WTC11 (cell line): ENCODE measurements at regions not wholly inside any gene's neighbourhood (a gene's known extent, or its start where the extent isn't known, plus 50 kb on each side); places are given as distances from the start of the nearest gene placed in this dataset.

Source experiments
- ATAC-seq: fragments of 200-7000 bp; cut with Tn5 transposase; 2 replicates; pipeline ENCODE4 v1.10.0; 2021; ENCODE audit warnings: mild to moderate bottlenecking, moderate library complexity
- CTCF ChIA-PET: fragments of 300-600 bp; sonication (Branson Sonifier 250); formaldehyde crosslinking; loops from one replicate; lab custom pipeline; 2021; ENCODE audit warnings: antibody characterized with exemption; lab: Charles Lee
- POLR2A ChIA-PET: fragments of 350-600 bp; sonication (Branson Sonifier 250); formaldehyde crosslinking; loops from one replicate; lab custom pipeline; 2021; ENCODE audit warnings: antibody characterized with exemption; lab: Charles Lee
- DNase-seq: peaks from one replicate; pipeline ENCODE4 v3.0.0; 2021; ENCODE audit warnings: low spot score
- H3K27ac Mint-ChIP-seq: 2 replicates; pipeline ENCODE4 v1.8.0; 2021; ENCODE audit warnings: mixed read lengths
- H3K27me3 Mint-ChIP-seq: 2 replicates; pipeline ENCODE4 v1.8.0; 2021; ENCODE audit warnings: low read depth, mild to moderate bottlenecking, moderate library complexity, mixed read lengths
- H3K36me3 Mint-ChIP-seq: 2 replicates; pipeline ENCODE4 v1.8.0; 2021; ENCODE audit warnings: mixed read lengths
- H3K4me1 Mint-ChIP-seq: 2 replicates; pipeline ENCODE4 v1.8.0; 2022; ENCODE audit warnings: mixed read lengths
- H3K4me3 Mint-ChIP-seq: 2 replicates; pipeline ENCODE4 v1.8.0; 2021; ENCODE audit warnings: mild to moderate bottlenecking, moderate library complexity, mixed read lengths
- H3K9me3 Mint-ChIP-seq: 2 replicates; pipeline ENCODE4 v1.8.0; 2021; ENCODE audit warnings: mixed read lengths
- CBFB ChIP-seq: sonication (generic); formaldehyde crosslinking; IDR thresholded peaks from 2 replicates; pipeline ENCODE4 v1.8.1; 2022; ENCODE audit warnings: mild to moderate bottlenecking, low read depth, missing genetic modification reagents
- ELF4 ChIP-seq: sonication (generic); formaldehyde crosslinking; IDR thresholded peaks from 2 replicates; pipeline ENCODE4 v1.8.1; 2022; ENCODE audit warnings: low read depth, mild to moderate bottlenecking, moderate library complexity, missing genetic modification reagents
- ETV6 ChIP-seq: sonication (generic); formaldehyde crosslinking; IDR thresholded peaks from 2 replicates; pipeline ENCODE4 v1.8.1; 2022; ENCODE audit warnings: mild to moderate bottlenecking, missing genetic modification reagents
- HMGA2 ChIP-seq: fragments of 250-450 bp; sonication (Bioruptor Pico); IDR thresholded peaks from 2 replicates; pipeline ENCODE4 v1.4.0; 2021; ENCODE audit warnings: mild to moderate bottlenecking, moderate library complexity
- MYBL2 ChIP-seq: sonication (generic); formaldehyde crosslinking; IDR thresholded peaks from 2 replicates; pipeline ENCODE4 v1.8.1; 2023; ENCODE audit warnings: mild to moderate bottlenecking, moderate library complexity, missing genetic modification reagents
- NR1H2 ChIP-seq: sonication (generic); formaldehyde crosslinking; IDR thresholded peaks from 2 replicates; pipeline ENCODE4 v1.9.0; 2021; ENCODE audit warnings: mild to moderate bottlenecking, moderate library complexity, missing genetic modification reagents
- NR2C2 ChIP-seq: sonication (generic); formaldehyde crosslinking; IDR thresholded peaks from 2 replicates; pipeline ENCODE4 v1.8.0; 2022; ENCODE audit warnings: mild to moderate bottlenecking, missing genetic modification reagents
- ZNF423 ChIP-seq: fragments of 250-450 bp; sonication (Bioruptor Pico); IDR thresholded peaks from 2 replicates; pipeline ENCODE4 v2.1.2; 2022; ENCODE audit warnings: mild to moderate bottlenecking, moderate library complexity
- ZNF671 ChIP-seq: fragments of 250-450 bp; sonication (Bioruptor Pico); IDR thresholded peaks from 2 replicates; pipeline ENCODE4 v1.8.0; 2021; ENCODE audit warnings: mild to moderate bottlenecking
- TF ChIP-seq, protein P1 (sequence below): fragments of 250-450 bp; sonication (Bioruptor Pico); IDR thresholded peaks from 2 replicates; pipeline ENCODE4 v1.8.0; 2021; ENCODE audit warnings: mild to moderate bottlenecking
- TF ChIP-seq, protein P2 (sequence below): sonication (generic); formaldehyde crosslinking; IDR thresholded peaks from 2 replicates; pipeline ENCODE4 v1.8.0; 2022; ENCODE audit warnings: mild to moderate bottlenecking, missing genetic modification reagents
- TF ChIP-seq, protein P3 (sequence below): sonication (generic); formaldehyde crosslinking; IDR thresholded peaks from 2 replicates; pipeline ENCODE4 v1.8.1; 2022; ENCODE audit warnings: mild to moderate bottlenecking, missing genetic modification reagents, moderate library complexity, borderline replicate concordance
- TF ChIP-seq, protein P4 (sequence below): fragments of 200-600 bp; IDR thresholded peaks from 2 replicates; pipeline ENCODE4 v1.8.0; 2022; ENCODE audit warnings: antibody characterized with exemption
- TF ChIP-seq, protein P5 (sequence below): sonication (generic); formaldehyde crosslinking; IDR thresholded peaks from 2 replicates; pipeline ENCODE4 v1.8.0; 2022; ENCODE audit warnings: mild to moderate bottlenecking, missing genetic modification reagents
- TF ChIP-seq, protein P6 (sequence below): sonication (generic); formaldehyde crosslinking; conservative IDR thresholded peaks from 2 replicates; pipeline ENCODE4 v1.8.1; 2023; ENCODE audit warnings: mild to moderate bottlenecking, low read depth, missing genetic modification reagents, moderate library complexity
- TF ChIP-seq, protein P7 (sequence below): sonication (generic); formaldehyde crosslinking; IDR thresholded peaks from 2 replicates; pipeline ENCODE4 v1.8.1; 2022; ENCODE audit warnings: low read depth, mild to moderate bottlenecking, moderate library complexity, missing genetic modification reagents, borderline replicate concordance
- TF ChIP-seq, protein P8 (sequence below): fragments of 250-450 bp; sonication (Bioruptor Pico); IDR thresholded peaks from 2 replicates; pipeline ENCODE4 v2.1.2; 2022; ENCODE audit warnings: mild to moderate bottlenecking, moderate library complexity

DNA sequence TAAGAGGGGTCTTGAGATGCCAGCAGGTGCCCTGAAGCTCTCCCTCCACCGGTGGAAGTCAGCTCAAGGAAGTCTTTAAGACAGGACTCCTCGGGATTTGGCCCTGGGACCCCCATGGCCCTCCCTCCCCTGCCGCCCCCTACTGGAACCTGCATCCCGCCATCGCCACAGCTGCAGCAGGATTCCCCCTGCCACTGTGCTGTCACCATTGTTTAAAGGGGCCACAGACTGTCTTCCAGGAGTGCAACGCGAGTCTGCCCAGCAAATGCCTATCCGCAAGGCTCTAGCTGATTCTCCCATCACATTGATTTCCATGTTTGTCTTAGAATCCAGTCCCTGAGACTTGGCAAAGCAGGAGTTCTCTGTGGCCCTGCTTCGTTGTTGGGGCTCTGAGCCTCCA is 770.8 kb upstream of the ALG10B start (continued):
- TF ChIP-seq, protein P1, sequence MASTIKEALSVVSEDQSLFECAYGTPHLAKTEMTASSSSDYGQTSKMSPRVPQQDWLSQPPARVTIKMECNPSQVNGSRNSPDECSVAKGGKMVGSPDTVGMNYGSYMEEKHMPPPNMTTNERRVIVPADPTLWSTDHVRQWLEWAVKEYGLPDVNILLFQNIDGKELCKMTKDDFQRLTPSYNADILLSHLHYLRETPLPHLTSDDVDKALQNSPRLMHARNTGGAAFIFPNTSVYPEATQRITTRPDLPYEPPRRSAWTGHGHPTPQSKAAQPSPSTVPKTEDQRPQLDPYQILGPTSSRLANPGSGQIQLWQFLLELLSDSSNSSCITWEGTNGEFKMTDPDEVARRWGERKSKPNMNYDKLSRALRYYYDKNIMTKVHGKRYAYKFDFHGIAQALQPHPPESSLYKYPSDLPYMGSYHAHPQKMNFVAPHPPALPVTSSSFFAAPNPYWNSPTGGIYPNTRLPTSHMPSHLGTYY (CRISPR knock-in tag), result no peak

DNA sequence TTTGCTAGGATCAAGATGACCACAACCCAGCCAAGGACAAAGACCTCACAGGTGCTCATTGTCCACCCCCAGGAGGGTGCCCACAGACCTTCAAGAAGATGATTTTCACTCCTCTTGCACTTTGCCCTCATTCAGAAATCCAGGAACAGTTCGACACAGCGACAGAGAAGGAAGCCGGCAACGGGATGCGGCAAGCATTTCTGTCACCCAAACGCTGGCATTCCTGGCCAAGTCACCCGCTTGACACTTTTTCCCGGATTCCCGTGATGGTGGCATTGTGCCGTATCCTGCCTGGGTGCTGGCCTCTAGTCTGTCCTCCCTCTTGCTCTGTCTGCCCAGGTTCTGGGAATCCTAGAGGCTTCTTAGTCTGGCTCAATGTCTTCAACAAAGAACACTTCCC is 770.4 kb upstream of the ALG10B start:
- ChIA-PET POLR2A (no interaction called here), CTCF (no interaction called here)
- TF ChIP-seq, protein P2, sequence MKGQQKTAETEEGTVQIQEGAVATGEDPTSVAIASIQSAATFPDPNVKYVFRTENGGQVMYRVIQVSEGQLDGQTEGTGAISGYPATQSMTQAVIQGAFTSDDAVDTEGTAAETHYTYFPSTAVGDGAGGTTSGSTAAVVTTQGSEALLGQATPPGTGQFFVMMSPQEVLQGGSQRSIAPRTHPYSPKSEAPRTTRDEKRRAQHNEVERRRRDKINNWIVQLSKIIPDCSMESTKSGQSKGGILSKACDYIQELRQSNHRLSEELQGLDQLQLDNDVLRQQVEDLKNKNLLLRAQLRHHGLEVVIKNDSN, result no peak
- TF ChIP-seq ETV6 (CRISPR knock-in tag) (no peak), NR1H2 (CRISPR knock-in tag) (no peak), MYBL2 (CRISPR knock-in tag) (no peak), HMGA2 (CRISPR knock-in tag) (no peak), ZNF423 (CRISPR knock-in tag) (no peak), CBFB (CRISPR knock-in tag) (no peak), ZNF671 (CRISPR knock-in tag) (no peak), ELF4 (CRISPR knock-in tag) (no peak), NR2C2 (no peak)
- TF ChIP-seq, protein P3, sequence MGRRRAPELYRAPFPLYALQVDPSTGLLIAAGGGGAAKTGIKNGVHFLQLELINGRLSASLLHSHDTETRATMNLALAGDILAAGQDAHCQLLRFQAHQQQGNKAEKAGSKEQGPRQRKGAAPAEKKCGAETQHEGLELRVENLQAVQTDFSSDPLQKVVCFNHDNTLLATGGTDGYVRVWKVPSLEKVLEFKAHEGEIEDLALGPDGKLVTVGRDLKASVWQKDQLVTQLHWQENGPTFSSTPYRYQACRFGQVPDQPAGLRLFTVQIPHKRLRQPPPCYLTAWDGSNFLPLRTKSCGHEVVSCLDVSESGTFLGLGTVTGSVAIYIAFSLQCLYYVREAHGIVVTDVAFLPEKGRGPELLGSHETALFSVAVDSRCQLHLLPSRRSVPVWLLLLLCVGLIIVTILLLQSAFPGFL (CRISPR knock-in tag), result no peak
- TF ChIP-seq, protein P4, sequence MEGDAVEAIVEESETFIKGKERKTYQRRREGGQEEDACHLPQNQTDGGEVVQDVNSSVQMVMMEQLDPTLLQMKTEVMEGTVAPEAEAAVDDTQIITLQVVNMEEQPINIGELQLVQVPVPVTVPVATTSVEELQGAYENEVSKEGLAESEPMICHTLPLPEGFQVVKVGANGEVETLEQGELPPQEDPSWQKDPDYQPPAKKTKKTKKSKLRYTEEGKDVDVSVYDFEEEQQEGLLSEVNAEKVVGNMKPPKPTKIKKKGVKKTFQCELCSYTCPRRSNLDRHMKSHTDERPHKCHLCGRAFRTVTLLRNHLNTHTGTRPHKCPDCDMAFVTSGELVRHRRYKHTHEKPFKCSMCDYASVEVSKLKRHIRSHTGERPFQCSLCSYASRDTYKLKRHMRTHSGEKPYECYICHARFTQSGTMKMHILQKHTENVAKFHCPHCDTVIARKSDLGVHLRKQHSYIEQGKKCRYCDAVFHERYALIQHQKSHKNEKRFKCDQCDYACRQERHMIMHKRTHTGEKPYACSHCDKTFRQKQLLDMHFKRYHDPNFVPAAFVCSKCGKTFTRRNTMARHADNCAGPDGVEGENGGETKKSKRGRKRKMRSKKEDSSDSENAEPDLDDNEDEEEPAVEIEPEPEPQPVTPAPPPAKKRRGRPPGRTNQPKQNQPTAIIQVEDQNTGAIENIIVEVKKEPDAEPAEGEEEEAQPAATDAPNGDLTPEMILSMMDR, result no peak
- TF ChIP-seq, protein P5, sequence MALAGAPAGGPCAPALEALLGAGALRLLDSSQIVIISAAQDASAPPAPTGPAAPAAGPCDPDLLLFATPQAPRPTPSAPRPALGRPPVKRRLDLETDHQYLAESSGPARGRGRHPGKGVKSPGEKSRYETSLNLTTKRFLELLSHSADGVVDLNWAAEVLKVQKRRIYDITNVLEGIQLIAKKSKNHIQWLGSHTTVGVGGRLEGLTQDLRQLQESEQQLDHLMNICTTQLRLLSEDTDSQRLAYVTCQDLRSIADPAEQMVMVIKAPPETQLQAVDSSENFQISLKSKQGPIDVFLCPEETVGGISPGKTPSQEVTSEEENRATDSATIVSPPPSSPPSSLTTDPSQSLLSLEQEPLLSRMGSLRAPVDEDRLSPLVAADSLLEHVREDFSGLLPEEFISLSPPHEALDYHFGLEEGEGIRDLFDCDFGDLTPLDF, result no peak
- TF ChIP-seq, protein P6, sequence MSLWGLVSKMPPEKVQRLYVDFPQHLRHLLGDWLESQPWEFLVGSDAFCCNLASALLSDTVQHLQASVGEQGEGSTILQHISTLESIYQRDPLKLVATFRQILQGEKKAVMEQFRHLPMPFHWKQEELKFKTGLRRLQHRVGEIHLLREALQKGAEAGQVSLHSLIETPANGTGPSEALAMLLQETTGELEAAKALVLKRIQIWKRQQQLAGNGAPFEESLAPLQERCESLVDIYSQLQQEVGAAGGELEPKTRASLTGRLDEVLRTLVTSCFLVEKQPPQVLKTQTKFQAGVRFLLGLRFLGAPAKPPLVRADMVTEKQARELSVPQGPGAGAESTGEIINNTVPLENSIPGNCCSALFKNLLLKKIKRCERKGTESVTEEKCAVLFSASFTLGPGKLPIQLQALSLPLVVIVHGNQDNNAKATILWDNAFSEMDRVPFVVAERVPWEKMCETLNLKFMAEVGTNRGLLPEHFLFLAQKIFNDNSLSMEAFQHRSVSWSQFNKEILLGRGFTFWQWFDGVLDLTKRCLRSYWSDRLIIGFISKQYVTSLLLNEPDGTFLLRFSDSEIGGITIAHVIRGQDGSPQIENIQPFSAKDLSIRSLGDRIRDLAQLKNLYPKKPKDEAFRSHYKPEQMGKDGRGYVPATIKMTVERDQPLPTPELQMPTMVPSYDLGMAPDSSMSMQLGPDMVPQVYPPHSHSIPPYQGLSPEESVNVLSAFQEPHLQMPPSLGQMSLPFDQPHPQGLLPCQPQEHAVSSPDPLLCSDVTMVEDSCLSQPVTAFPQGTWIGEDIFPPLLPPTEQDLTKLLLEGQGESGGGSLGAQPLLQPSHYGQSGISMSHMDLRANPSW (CRISPR knock-in tag), result no peak
- TF ChIP-seq, protein P7, sequence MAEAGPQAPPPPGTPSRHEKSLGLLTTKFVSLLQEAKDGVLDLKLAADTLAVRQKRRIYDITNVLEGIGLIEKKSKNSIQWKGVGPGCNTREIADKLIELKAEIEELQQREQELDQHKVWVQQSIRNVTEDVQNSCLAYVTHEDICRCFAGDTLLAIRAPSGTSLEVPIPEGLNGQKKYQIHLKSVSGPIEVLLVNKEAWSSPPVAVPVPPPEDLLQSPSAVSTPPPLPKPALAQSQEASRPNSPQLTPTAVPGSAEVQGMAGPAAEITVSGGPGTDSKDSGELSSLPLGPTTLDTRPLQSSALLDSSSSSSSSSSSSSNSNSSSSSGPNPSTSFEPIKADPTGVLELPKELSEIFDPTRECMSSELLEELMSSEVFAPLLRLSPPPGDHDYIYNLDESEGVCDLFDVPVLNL (CRISPR knock-in tag), result no peak
- TF ChIP-seq, protein P8, sequence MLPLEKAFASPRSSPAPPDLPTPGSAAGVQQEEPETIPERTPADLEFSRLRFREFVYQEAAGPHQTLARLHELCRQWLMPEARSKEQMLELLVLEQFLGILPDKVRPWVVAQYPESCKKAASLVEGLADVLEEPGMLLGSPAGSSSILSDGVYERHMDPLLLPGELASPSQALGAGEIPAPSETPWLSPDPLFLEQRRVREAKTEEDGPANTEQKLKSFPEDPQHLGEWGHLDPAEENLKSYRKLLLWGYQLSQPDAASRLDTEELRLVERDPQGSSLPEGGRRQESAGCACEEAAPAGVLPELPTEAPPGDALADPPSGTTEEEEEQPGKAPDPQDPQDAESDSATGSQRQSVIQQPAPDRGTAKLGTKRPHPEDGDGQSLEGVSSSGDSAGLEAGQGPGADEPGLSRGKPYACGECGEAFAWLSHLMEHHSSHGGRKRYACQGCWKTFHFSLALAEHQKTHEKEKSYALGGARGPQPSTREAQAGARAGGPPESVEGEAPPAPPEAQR (CRISPR knock-in tag), result no peak
- DNase-seq, result no peak
- Mint-ChIP-seq H3K27me3 (peaks cover 20% of the 10 kb centered on the region), H3K4me1 (no peaks in the 10 kb centered on the region), H3K9me3 (peaks cover 72% of the 10 kb centered on the region), H3K4me3 (no peak overlapping the region), H3K36me3 (peaks cover 81% of the 10 kb centered on the region), H3K27ac (no peak overlapping the region)
- ATAC-seq, result no peak
